Esophagus squamous epithelium (tissue), 5 donors: ENCODE measurements at regions not wholly inside any gene's neighbourhood (a gene's known extent, or its start where the extent isn't known, plus 50 kb on each side); places are given as distances from the start of the nearest gene placed in this dataset.
"Not testable (repeated sequence)": the region's sequence is repeated elsewhere in the genome, so short reads cannot be mapped to it uniquely, and the experiment has no call there.

ENCODE experiments used
- DNase-seq: peaks from one replicate; lab custom pipeline; 2025; lab: John Stamatoyannopoulos, UW
- H3K27ac ChIP-seq, 4 donors: fragments of 200-600 bp; sonication (generic); one replicate each; pipeline ENCODE4 v1.5.1; 2016 to 2019; ENCODE audit warnings: mild to moderate bottlenecking in 1 of 4
- H3K27me3 ChIP-seq, 4 donors: fragments of 200-600 bp; sonication (generic); 1 replicate in 3 of 4; 2 replicates in 1 of 4; pipeline versions ENCODE4 v1.5.1 to v1.6.0; 2017 to 2021; ENCODE audit warnings: antibody characterized with exemption in 1 of 4
- H3K36me3 ChIP-seq, 3 donors: fragments of 200-600 bp; sonication (generic); one replicate each; pipeline ENCODE4 v1.5.1; 2016 to 2019
- H3K4me1 ChIP-seq, 3 donors: fragments of 200-600 bp; sonication (generic); one replicate each; pipeline ENCODE4 v1.5.1; 2017 to 2019
- H3K4me3 ChIP-seq, 4 donors: fragments of 200-600 bp; sonication (generic); 1 replicate in 3 of 4; 2 replicates in 1 of 4; pipeline ENCODE4 v1.5.1; 2016 to 2019; ENCODE audit warnings: mild to moderate bottlenecking in 2 of 4, moderate library complexity in 1 of 4
- H3K9me3 ChIP-seq, 3 donors: fragments of 200-600 bp; sonication (generic); one replicate each; pipeline ENCODE4 v1.5.1; 2016 to 2019
- CTCF ChIP-seq, 6 experiments: fragments of 450-650 bp in 4 of 6; fragments of 200-600 bp in 2 of 6; sonication (generic) in 2 of 6; IDR thresholded peaks; one replicate each; pipeline ENCODE4 v1.5.1; 2016 to 2019; ENCODE audit warnings: antibody characterized with exemption in 6 of 6, mild to moderate bottlenecking in 4 of 6, moderate library complexity in 4 of 6
- POLR2A ChIP-seq, 4 donors: fragments of 450-650 bp; IDR thresholded peaks; one replicate each; pipeline ENCODE4 v1.6.1; 2017; ENCODE audit warnings: antibody characterized with exemption in 4 of 4, mild to moderate bottlenecking in 4 of 4, moderate library complexity in 3 of 4
- WGBS, 2 donors: methylation state at CpG; one replicate each; pipeline ENCODE4 v1.1.5; 2018; 5-methylcytosine and 5-hydroxymethylcytosine counted together
- intact Hi-C: fragments of 100-400 bp; cut with DNase I; formaldehyde crosslinking; loops from one replicate; pipeline ENCODE4 v1.15.0; 2022
- donor health status: DM: yes; HTN: yes; CAD: no.

GRCh38 chr9:11192993-11193392 lies 580.2 kb upstream of the PTPRD start:
- Histone ChIP-seq H3K4me3 (no peak overlapping the region), H3K36me3 (no peaks in the 10 kb centered on the region), H3K27me3 (no peaks in the 10 kb centered on the region), H3K4me1 (no peaks in the 10 kb centered on the region), H3K27ac (no peak overlapping the region), H3K9me3 (no peaks in the 10 kb centered on the region)
- intact Hi-C loops, result no loop called here
- no peak for DNase-seq
- no peak for TF ChIP-seq CTCF (IDR thresholded peaks at IDR 0.05)
- 9 to 28% methylated on average over 1 of the region's 1 CpG for WGBS, 2 donors

GRCh38 chr9:11194246-11194645 lies 581.4 kb upstream of the PTPRD start:
- intact Hi-C loops, result no loop called here
- Histone ChIP-seq H3K27me3 (no peaks in the 10 kb centered on the region), H3K4me1 (no peaks in the 10 kb centered on the region), H3K9me3 (no peaks in the 10 kb centered on the region), H3K36me3 (no peaks in the 10 kb centered on the region), H3K27ac (no peak overlapping the region), H3K4me3 (no peak overlapping the region)
- TF ChIP-seq POLR2A (IDR thresholded peaks at IDR 0.05), result no peak
- no peak for TF ChIP-seq CTCF (IDR thresholded peaks at IDR 0.05)
- no peak for DNase-seq
- 29 to 38% methylated on average over 1 of the region's 1 CpG for WGBS, 2 donors

GRCh38 chr9:11196840-11197365 lies 584.1 kb upstream of the PTPRD start:
- H3K36me3 ChIP-seq, H3K4me1 ChIP-seq, H3K27ac ChIP-seq, intact Hi-C loops, DNase-seq, H3K4me3 ChIP-seq, H3K27me3 ChIP-seq, H3K9me3 ChIP-seq: not testable (repeated sequence)
- WGBS, 2 donors, result 17 to 60% methylated on average over 1 of the region's 22 CpGs

- intact Hi-C loops, result no loop called here
- Histone ChIP-seq H3K27me3 (no peaks in the 10 kb centered on the region), H3K4me1 (no peaks in the 10 kb centered on the region), H3K9me3 (no peaks in the 10 kb centered on the region), H3K27ac (no peak overlapping the region), H3K4me3 (no peak overlapping the region), H3K36me3 (no peaks in the 10 kb centered on the region)
- TF ChIP-seq CTCF (IDR thresholded peaks at IDR 0.05), result no peak
- TF ChIP-seq POLR2A (IDR thresholded peaks at IDR 0.05), result no peak
- 53 to 84% methylated on average over 2 of the region's 2 CpGs for WGBS, 2 donors
- DNase-seq, result no peak
These were observed 586.5 kb upstream of the PTPRD start for GRCh38 chr9:11199335-11199734.

GRCh38 chr9:11204521-11204920 lies 591.7 kb upstream of the PTPRD start:
- intact Hi-C loops, result no loop called here
- Histone ChIP-seq H3K36me3 (no peaks in the 10 kb centered on the region), H3K27ac (no peak overlapping the region), H3K27me3 (no peaks in the 10 kb centered on the region), H3K9me3 (no peaks in the 10 kb centered on the region), H3K4me1 (no peaks in the 10 kb centered on the region), H3K4me3 (no peak overlapping the region)
- no peak for TF ChIP-seq CTCF (IDR thresholded peaks at IDR 0.05)
- TF ChIP-seq POLR2A (IDR thresholded peaks at IDR 0.05), result no peak
- WGBS, 2 donors, result 53 to 68% methylated on average over 3 of the region's 3 CpGs
- no peak for DNase-seq

- Histone ChIP-seq H3K9me3 (no peaks in the 10 kb centered on the region), H3K27ac (no peak overlapping the region), H3K27me3 (no peaks in the 10 kb centered on the region), H3K4me1 (no peaks in the 10 kb centered on the region), H3K4me3 (no peak overlapping the region), H3K36me3 (no peaks in the 10 kb centered on the region)
- intact Hi-C loops, result no loop called here
- TF ChIP-seq POLR2A (IDR thresholded peaks at IDR 0.05), result no peak
- no peak for DNase-seq
These were observed 594.1 kb upstream of the PTPRD start for GRCh38 chr9:11206925-11207324.
